Activated CD4-positive, alpha-beta T cell treated with anti-CD3 and anti-CD28 coated beads for 48 hours (primary cell): ENCODE measurements at regions not wholly inside any gene's neighbourhood (a gene's known extent, or its start where the extent isn't known, plus 50 kb on each side); places are given as distances from the start of the nearest gene placed in this dataset.

Experiments used
- DNase-seq: peaks from one replicate; pipeline ENCODE4 v3.0.0-alpha.2; 2020

DNA sequence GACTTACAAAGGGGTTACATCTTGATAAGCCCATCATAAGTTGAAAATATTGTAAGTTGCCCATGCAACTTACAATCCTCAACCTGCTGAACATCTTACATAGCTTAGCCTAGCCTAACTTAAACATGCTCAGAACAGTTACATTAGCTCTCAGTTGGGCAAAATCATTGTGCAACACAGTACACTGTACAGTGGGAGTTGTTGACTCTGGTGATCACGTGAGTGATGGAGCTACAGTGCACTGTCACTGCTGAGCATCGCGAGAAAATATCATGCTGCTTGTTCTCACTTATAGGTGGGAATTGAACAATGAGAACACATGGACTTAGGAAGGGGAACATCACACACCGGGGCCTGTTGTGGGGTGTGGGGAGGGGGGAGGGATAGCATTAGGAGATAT lies 214.9 kb upstream of the ZMIZ1 start:
- no peak for DNase-seq

DNA sequence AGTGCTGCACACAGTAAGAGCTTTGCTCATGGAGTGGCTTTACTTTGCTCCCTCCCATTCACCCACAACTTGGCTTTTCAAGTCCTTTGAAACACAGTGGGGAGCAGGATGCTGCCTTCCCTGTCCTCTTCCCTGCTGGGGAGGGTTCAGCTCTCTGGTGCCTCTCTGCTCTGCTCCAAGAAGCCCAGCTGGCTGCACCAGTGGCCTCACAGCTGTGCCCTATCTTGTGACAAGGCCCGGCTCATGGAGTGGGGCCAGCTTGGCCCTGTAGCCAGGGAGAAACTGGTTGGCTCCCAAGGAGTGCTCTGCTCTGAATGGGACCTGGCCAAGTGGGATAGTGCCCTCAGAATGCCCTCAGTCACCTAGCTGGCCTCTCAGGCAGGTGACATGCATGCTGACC lies 212.3 kb upstream of the ZMIZ1 start:
- DNase-seq = no peak

DNA sequence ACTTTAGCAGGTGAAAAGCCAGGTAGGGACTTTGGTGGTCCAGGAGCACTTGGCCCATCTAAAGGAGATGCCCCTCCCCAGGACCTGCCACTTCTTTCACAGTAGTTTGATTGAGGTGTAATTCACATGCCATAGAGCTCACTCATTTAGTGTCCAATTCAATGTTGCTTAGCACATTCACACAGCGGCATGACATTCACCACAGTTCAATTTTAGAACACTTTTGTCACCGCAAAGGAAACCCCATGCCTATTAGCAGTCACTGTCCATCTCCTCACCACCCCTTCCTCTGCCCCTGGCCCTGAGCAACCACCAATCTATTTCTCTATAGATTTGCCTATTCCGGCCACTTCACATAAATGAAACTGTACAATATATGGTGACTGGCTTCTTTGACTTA lies 211.6 kb upstream of the ZMIZ1 start:
- no peak for DNase-seq

DNA sequence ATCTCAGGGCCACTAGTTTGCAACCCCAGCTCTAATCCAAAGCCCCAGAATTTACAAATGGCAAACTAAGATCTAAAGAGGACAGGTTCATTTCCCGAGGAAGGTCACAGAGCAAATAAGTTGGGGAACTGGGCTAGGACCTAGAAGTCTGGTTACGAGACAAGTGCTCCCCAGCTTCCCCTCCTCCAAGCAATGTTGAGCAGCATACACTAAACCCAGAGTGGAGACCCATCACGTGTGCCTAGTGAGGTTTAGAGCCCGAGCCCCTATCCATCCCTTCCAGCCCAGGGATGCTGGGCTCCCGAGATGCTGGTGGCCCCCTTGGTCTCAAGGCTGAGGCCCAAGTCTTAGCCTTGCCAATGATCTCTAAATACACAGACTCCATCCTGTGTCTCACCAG lies 209.5 kb upstream of the ZMIZ1 start:
- DNase-seq = no peak

DNA sequence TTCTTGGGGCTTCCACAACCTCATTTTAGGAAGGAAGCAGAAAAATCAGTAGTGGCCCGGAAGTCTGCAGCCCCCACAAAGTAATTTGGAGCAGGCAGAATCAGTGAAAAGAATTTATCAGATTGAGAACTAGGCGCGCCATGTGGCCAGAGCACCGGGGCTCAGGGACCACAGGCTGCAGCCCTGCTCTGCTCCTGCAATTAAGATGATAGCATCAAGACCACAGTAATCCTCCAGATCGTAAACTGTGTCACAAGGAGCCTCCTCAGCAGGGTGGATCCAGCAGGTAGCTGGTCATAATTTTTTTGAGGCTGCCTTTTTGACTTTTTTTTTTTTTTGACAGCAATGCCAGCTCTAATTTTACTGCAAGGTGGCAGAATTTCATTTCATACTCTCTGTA lies 209.0 kb upstream of the ZMIZ1 start:
- DNase-seq = no peak

DNA sequence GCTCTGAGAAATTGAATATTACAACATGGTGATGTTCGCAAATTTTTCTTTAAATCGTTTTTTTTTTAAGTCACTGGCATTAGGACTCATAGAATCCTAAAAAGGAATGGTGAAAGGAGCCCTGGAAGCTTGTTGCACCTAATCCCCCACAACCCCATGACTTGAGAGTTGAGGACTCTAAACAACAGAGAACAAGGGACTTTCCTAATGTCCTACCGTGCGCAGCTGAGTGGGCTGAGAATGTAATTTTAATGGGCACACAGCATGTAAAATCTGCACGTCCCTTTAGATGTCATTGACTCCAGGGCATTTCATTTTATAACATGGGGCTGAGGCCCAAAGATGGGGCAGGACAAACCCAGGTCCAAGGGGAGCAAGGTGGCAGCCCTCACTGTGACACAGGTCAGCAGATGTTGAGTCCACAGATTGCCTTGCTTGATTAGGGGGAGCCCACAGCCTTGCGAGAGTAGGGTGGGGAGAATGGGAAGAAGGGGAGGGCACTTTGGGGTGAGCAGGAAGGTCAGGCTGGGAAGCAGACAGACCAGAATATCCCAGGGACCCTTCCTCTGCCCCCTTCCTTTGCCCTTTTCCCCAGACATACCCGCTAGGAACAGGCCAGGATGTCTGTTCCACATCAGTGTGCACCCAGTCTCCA lies 208.4 kb upstream of the ZMIZ1 start:
- no peak for DNase-seq

DNA sequence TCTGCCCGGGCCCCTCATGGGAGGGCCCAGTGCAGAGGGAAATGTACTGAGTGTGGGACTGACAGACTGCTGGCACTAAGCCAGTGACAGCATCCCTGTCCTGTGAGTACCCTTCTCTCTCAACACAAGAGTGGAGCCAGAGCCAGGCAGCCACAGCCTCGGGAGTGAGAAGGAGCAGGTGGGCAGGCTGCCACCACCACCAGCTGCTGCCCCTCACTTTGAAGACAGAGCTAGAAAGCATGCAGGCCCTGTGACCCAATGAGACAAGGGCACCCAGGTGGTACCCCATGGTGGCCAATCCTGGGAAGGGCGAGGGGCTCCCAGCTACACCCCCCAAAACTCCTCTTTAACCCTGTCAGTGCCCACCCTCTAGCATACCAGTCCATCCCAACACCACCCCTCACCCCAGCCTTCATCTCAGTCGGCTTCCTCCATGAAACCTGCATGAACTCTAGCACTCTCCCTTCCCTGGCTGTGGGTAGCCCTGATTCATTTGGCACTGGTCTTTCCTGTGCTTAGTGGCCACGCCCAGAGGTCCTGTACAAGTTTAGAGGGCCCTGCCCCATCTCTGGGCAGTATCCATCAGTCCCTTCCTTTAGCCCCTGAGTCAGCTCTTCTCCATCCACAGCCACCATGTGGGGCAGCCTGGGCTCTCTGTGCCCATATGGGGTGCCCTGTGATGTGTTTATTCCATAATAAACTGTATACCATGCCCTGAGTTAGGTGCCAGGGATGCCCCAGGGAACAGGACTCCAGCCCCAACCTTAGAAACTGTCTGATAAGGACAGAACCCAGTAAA lies 207.0 kb upstream of the ZMIZ1 start:
- DNase-seq = no peak

DNA sequence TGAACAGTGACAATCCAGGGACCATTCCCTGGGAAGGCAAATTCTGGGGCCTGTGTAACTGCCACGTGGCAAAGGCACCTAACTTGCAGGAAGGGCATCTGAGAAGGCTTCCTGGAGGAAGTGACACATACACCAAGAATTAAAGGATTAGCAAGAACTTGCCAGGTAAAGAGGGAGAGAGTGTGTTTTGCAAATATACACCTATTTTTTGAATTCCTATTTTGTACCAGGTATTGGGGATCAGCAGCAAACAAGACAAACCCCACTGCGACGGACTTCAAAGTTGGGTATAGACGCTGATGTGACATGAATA lies 206.5 kb upstream of the ZMIZ1 start:
- no peak for DNase-seq

DNA sequence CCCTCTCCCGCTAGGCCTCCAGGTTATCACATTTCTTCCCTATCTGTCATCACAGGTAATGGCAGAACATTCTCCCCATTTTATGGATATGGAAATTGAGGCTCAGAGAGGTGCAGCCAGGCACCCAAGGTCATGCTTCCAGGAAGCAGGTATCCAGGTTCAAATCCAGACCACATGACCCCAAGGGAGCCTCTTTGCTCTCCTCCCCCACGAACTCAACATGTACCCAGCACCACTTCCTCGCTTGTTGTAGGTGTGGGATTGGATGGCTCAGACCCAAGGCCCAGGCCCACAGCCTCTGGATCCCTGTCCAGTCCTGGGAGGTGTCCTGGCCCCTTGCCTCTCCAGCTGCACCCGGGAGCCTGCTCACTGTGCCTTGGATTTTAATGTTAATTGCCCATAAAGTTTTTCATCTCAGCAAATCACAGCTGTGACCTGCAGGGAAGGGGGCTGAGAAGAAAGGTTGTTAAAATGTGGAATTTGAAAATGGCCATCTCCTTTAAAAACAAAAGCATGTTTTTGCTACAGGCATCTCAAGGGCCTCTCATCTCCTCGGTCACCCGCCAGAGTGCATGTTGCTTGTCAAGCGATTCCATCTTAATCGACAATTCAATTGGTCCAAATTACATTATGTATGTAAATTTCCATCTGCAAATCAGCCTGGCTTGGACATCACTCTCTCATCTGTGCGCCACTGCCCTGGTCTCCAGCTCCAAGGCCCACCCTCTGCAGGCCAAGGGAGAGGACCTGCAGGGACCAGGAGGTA lies 205.4 kb upstream of the ZMIZ1 start:
- DNase-seq = no peak

DNA sequence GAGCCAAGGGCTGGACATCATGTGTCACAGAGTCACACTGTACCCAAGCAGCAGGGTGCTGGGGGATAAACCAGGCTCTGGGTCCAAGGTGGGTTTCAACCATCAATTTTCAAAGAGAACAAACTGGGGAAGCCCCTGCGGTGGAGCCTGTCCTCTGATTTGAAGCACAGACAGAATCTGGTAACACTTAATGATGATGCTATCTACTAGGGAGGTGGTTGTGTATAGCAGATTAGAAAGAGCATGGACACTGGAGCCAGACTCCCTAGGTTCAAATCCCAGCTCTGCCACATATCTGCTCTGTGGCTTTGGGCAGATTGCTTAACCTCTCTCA lies 204.9 kb upstream of the ZMIZ1 start:
- no peak for DNase-seq

DNA sequence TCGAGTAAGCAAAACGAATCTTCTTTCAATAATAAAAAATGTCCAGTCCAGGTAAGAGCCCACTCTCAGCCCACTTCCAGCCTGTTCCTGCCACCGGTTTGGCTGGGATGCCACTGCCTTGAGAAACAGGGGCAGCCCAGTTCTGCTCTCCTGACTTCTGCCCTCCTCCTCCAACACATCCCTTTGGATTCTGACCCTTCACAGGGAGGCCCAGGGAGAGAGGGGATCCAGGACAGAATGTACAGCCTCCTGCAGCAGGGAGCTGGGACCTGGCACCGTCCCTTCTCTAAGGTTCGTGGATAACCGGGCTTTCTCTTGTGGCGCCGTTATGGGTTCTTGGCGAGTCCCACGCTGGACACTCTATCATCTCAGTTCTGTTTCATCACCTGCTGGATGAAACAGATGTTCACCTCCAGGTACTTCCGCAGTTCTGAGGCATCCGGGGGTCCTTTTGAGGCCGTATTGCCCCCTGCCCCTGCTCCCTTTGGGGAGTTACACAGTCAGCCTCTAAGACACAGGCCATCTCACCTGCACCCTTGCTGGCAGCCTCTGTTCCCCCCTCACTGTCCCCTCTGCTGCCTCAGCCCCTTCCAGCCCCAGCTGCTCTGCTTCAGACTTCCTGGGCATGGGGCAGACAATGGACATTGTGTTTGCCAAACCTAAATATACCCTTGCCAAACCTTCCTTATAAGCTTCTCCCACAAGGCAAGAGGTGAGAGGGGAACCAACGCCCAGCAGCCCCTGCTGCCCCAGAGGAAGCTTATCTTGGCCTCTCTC lies 203.8 kb upstream of the ZMIZ1 start:
- DNase-seq = no peak

DNA sequence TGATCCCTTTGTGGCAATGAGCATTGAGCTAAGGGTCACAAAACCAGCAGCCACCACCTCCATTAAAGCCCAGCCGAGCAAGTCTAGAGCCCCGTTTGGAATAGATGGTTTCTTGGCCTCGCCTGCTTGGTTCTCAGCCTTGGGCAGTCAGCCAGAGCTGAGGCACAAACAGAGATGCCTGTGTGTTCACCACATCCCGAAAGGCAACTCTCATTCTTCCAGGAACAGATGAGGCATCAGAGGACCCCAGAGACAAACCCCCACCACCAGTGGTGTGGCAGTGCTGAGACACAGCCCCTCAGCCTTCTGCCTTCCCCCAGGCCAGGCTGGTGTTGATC lies 203.3 kb upstream of the ZMIZ1 start:
- no peak for DNase-seq

DNA sequence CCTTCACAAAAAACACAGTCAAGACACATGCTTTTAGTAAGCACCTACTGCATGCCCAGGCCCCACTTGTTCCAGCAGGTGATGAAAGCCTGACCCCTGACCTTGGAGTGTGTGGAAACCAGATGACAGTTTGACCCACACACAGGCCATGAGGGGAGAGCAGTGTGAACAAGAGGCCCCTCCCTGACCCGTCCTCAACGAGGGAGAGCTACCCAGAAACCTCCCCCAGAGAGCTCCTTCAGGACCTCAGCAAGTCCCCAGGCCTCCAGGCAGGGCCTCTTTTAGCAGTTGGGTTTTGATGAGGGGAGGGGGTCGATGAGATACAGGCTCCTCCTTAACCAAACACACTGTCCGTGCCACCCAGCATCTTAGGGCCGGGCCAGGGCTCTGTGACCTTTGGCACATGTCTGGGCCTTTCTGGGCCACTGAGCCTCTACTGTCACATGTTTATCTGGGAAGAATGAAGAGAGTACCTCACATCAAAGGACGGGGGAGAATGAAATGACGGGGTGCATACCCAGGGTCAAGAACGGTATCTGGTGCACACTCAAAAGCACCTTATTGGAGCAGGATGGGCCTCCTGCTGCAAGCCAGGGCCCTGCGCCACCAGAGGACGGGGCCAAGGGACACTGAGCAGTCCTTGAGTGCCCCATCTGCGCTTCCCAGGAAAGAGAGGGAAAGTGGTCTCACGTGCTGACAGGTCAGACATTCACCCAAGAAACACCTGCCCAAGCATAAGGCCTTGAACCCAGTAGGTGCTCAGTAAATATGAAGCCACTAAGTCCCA lies 202.6 kb upstream of the ZMIZ1 start:
- DNase-seq = no peak

DNA sequence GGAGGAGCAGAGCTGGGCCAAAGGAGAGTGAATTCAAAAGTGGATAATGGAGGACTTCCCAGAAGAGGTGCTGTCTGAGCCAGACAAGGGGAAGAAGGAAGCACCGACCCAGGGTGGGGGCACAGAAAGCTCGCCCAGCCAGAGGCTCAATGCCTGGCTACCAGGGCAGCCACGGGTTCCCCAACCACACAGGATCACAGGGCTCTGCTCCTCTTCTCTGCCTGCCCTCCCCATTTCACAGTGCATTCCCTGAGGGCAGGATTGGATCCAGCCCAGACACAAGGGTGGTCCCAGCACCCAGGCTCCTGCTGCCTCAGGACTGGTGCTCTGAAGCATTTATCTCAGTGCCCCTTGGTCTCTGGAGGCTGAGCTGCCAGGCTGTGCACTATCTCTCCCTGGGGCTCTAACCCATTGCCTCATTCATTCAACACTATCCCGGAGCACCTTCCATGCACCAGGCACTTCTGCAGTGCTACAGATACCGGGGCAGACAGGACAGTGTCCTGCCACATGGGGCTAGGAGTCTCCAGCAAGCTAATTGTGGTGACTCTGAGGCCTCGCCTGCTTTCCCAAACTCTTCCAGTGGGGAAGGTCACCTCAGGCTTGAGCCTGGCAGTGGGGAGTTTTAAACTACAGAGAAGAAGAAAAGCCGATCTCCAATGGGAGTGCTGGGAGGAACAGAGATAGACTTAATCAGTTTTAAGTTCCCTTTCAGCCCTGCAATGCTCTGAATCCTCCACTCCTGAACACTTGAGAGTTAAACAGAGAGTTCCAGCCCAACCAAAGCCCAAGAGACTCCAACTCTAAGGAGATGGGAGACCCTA lies 201.8 kb upstream of the ZMIZ1 start:
- no peak for DNase-seq

DNA sequence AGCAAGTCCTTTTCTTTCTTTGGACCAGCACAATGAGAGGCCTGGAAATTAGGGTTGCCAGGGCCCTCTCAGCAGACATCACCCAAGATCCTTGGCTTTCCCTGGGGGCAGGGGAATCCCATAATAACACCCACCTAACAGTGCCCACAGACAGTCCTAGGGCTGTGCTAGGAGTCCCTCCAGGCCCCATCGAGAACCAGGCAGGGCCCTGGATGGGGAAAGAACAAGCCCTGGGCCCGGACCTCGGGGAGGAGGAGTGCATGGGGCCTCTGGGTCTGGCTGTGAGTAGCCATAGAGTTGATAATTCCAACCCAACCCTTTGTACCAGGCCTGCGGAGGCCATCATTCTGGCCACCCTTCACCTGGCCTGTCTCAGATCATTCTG lies 201.2 kb upstream of the ZMIZ1 start:
- DNase-seq = no peak

DNA sequence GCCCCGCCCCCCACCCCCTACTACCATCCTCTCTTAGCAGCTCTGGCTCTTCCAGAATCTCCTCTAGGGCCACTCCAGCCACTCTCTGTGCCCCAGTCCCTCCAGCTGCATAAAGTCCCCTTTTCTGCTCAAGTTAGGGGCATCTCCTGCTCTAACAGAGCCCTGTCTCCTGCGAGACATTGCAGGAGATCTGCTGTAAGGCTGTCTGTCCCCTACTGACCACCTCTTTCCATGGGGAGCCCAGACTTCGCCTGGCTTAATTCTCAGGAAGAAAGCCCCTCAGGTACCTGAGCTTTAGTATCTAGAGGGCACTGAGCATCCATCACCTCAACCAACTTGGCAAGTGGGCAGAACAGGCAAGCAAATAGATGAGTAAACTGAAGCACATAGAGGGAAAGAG lies 200.7 kb upstream of the ZMIZ1 start:
- DNase-seq = no peak

DNA sequence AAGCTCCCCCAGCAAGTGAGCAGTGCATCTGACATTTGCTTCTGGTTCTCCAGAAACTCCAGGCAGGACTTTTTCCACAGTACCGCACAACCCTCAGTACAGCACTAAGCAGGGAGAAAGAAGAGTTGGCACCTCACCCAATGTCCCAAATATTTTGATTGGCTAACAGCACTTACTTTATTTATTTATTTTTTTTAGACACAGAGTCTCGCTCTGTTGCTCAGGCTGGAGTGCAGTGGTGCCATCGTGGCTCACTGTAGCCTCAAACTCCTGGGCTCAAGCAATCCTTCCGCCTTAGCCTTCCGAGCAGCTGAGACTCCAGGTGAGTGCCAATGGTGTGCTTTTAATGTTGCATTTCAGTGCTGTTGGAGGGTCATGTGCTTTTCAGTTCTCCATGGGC lies 200.3 kb upstream of the ZMIZ1 start:
- no peak for DNase-seq

DNA sequence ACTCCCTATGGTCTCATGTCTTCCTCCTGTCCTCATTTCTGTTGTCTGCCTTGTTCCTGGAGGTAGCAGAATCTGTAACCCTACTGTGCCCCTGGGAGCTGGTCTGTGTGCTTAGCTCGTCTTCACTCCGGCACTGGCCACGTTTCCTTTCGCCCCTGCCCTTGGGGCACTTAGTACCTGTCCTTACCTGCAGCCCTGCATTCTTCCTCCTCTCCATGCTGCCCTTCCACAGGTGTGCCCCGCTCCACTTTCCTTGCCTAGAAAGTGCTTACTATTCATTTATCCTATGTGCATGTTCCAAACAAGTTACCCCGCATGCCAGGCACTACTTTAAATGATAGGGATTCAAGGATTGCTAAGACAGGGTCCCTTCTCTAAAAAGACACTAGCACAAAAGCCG lies 199.9 kb upstream of the ZMIZ1 start:
- no peak for DNase-seq

DNA sequence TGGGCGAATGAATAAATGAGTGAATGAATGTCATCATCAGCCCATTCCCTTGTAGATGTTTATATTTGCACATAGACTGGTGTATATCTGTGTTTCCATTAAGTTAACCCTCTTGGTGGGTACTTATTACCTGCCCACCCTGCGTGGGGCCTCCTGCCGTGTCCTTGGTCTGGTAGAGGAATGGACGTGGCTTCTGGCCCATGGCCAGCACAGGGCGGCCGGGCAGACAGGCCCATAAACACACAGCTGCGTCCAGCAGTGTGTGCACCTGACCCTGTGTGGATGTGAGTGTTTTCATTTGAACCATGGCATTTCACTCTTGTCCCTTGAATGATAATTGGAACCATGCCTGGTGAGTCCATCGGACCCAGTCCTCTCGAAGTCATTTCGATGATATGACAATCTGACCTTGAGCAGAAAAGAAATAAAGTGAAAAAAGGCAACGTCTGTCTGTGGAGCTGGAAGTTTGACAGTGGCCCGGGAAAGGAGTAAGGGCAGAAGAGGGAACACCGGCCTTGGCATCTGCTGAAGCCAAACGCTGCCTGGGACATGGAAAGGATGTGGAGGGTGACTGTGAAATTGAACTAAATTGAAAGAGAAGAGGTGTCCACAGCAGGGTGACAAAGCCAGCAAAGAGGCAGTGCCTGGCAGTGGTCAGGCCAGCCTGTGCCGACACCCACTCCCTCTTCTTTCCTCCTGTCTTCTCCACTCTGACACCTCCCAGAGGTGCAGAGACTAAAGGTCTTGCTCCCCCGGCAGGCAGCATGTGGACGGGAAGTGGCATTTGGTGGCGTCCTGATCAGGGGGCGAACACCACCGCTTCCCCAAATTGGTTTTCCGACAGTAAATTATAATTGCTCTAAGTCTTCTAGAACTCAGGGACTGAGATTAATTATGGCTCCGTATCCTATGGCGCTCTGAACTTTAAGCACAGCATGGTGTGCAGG lies 199.0 kb upstream of the ZMIZ1 start:
- no peak for DNase-seq

DNA sequence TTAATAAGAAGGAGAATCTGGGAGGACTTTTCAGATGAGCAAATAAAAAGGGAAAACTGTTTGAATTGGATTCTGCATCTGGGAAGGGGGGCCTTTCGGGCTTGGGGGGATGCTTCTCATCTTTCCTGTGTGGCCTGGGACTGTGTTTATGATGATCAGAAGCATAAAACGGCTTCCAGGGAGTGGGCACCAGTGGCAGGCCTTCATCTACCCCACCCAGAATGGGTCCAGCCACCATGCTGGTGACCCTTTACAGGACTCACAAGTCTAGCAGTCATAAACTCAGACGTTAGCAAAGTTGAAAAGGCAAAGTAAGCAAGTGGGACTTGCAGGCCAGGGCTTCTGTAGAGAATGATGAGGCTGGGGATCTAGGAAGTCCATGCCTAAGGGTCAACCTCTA lies 198.3 kb upstream of the ZMIZ1 start:
- DNase-seq = no peak

DNA sequence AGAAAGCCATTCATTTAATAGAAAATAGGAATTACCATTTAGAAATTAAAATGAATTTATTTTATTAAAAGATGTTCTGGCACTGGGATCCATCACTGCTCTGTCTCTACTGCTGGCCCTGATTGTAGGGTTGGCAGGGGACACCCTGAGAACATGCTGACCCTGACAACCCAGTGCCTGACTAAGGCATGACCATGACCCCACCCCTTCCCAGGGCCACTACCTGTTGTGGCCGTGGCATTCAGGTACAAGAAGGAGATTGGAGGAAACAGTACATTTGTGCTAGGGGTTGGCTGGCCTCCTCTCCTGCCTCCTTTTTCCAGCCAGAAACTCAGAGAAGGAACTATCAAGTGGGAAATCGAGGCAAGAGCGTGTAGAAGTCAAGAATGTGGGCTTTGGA lies 197.0 kb upstream of the ZMIZ1 start:
- no peak for DNase-seq
